ENCODE measurements at regions not wholly inside any gene's neighbourhood (a gene's known extent, or its start where the extent isn't known, plus 50 kb on each side); places are given as distances from the start of the nearest gene placed in this dataset.
A peak's percentile ranks its signal among the peaks of the same experiment; 100 is the strongest.
"Not testable (repeated sequence)": the region's sequence is repeated elsewhere in the genome, so short reads cannot be mapped to it uniquely, and the experiment has no call there.

DNA sequence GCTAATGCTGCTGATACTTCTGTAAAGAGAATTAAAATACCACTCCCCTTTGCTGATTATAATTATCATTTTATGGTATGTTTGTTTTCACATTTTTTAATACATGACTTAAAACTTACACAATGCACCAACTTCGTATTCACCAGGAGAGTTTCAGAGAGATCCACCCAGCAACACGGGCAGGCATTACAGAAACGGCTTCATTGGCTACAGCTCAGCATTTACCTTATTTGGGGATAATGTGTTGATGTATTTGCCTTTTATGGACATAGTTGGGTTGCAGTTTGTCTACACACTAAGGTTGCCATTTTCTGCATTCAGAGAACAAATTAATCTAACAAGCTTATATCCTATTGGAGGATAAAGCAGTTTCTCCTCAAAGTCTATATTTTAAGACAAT lies 423.6 kb downstream of the PRDM9 start:
- ChIA-PET CTCF (no interaction called here), POLR2A (no interaction called here)
- H3K4me1 ChIP-seq = no peaks in the 10 kb centered on the region
- FAIRE-seq (no peak), ATAC-seq (no peak), DNase-seq (ENCODE audit: low read depth in 1 of 2, low spot score in 1 of 2) (peak in 1 of 2 experiments; percentile 13)
- TF ChIP-seq RFX5 (IDR thresholded peaks at IDR 0.05) (0 out of 2 replicates have a peak, but pooled peaks have one; percentile 35), HDAC2 (IDR thresholded peaks at IDR 0.05) (no peak), SMC3 (IDR thresholded peaks at IDR 0.05) (no peak), RARB (CRISPR knock-in tag; IDR thresholded peaks at IDR 0.05) (no peak)
- no peak overlapping the region for H3K4me2 ChIP-seq
- no peak overlapping the region for H3K27ac ChIP-seq
- no peak overlapping the region for H3K4me3 ChIP-seq
- WGBS (ENCODE audit: missing lambda C conversion rate) = 6% methylated on average over 3 of the region's 3 CpGs
- H3K9me3 ChIP-seq = no peaks in the 10 kb centered on the region

DNA sequence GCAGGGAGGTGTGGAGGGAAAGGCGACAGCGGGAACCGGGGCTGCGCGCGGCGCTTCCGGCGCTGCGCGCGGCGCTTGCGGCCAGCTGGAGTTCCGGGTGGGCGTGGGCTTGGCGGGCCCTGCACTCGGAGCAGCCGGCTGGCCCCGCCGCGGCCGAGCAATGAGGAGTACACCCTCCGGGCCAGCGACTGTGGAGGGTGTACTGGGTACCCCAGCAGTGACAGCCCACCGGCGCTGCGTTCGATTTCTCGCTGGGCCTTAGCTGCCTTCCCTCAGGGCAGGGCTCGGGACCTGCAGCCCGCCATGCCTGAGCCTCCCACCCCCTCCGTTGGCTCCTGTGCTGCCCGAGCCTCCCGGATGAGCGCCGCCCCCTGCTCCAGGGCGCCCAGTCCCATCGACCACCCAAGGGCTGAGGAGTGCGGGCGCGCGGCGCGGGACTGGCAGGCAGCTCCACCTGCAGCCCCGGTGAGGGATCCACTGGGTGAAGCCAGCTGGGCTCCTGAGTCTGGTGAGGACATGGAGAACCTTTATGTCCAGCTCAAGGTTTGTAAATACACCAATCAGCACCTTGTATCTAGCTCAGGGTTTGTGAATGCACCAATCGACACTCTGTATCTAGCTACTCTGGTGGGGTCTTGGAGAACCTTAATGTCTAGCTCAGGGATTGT lies 444.0 kb downstream of the PRDM9 start:
- H3K4me1 ChIP-seq, POLR2A ChIA-PET, FAIRE-seq, H3K9me3 ChIP-seq, H3K4me2 ChIP-seq, CTCF ChIA-PET: not testable (repeated sequence)
- peak in 1 of 2 experiments; percentile 20 for DNase-seq (ENCODE audit: low read depth in 1 of 2, low spot score in 1 of 2)
- Histone ChIP-seq H3K4me3 (peak overlapping the region; percentile 27; the same call in 2 of the 3 replicates), H3K27ac (peak overlapping the region in 1 of 2 experiments; percentile 41; a peak in 1 of 6 replicates)
- WGBS (ENCODE audit: missing lambda C conversion rate) = 10% methylated on average over 2 of the region's 47 CpGs
- ATAC-seq = peak in 1 of 2 experiments; percentile 88; a peak in 3 of 6 replicates

DNA sequence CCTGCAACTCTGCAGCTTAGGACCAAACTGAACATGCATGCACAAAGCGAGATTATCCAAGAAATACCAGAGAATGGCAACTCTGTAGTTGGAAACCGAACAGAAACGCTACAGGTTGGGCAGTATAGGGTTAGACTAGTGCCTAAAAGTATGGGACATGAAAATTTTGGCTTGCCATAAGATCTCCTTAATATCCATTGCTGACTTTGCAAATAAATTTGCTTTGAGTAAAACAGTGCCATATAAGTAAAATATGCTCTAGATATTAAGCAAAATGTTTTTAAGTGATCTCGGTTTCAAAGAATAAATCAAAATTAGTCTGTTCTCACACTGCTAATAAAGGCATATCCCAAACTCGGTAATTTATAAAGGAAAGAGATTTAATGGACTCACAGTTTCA lies 456.0 kb downstream of the PRDM9 start:
- ChIA-PET CTCF (no interaction called here), POLR2A (no interaction called here)
- WGBS (ENCODE audit: missing lambda C conversion rate) = 6% methylated on average over 5 of the region's 5 CpGs
- DNase-seq (ENCODE audit: low read depth in 1 of 2, low spot score in 1 of 2) = no peak
- no peak for TF ChIP-seq ZSCAN20 (CRISPR knock-in tag; IDR thresholded peaks at IDR 0.05)
- TF ChIP-seq MAFK (IDR thresholded peaks at IDR 0.05; ENCODE audit: partially characterized antibody) = peak; percentile 29
- no peak for TF ChIP-seq TFCP2L1 (CRISPR knock-in tag; IDR thresholded peaks at IDR 0.05)
- H3K4me1 ChIP-seq = no peaks in the 10 kb centered on the region
- H3K4me3 ChIP-seq = no peak overlapping the region
- no peak overlapping the region for H3K4me2 ChIP-seq
- no peak for ATAC-seq
- no peaks in the 10 kb centered on the region for H3K9me3 ChIP-seq
- H3K27ac ChIP-seq = no peak overlapping the region
- FAIRE-seq = no peak

DNA sequence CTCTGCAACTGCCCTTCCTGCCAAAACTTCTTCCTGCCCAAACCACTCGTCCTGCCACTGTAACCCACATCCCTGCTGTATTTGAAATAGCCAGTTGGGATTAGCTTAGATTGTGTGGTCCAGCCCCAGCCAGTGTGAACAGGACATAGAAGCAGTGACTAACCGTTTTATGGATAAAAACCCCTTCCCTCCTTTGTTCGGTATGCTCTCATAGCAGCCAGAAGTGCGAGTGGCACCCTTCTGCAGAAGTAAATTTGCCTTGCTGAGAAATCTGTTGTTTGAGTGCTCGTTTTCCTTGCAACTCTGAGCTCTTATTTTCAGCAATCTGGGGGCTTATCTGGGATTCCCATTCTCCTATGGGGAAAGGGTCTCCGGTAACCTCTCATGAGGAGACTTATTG lies 470.0 kb downstream of the PRDM9 start:
- 10% methylated on average over 6 of the region's 6 CpGs for WGBS (ENCODE audit: missing lambda C conversion rate)
- no peak overlapping the region for H3K4me3 ChIP-seq
- ChIA-PET POLR2A (no interaction called here), CTCF (no interaction called here)
- H3K4me1 ChIP-seq = no peaks in the 10 kb centered on the region
- no peak overlapping the region for H3K27ac ChIP-seq
- FAIRE-seq (no peak), ATAC-seq (no peak), DNase-seq (ENCODE audit: low read depth in 1 of 2, low spot score in 1 of 2) (no peak)
- H3K4me2 ChIP-seq = no peak overlapping the region
- TF ChIP-seq SMC3 (IDR thresholded peaks at IDR 0.05) (no peak), CHD4 (IDR thresholded peaks at IDR 0.05; ENCODE audit: borderline replicate concordance) (no peak)
- peaks cover 17% of the 10 kb centered on the region; the same call in 1 of the 3 replicates for H3K9me3 ChIP-seq

DNA sequence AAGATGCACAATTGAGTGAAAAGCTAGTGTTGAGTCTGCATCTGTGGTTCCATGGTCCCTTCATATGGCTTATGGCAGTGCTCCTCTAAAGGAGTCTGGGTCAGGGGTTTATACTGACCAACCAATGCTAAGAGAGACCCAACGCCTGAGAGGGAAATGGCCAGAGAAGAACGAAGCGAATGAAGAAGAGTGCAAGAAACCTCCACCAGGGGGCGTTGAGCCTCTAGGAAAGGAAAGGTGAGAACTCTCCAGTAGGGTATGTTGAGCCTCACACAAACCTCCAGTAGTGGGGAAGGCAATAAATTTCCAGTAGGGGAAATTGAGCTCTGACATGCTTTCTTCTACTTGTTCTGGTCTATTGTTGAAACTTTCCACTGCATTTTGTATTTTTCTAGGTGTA lies 470.6 kb downstream of the PRDM9 start:
- POLR2A ChIA-PET = no interaction called here
- H3K4me2 ChIP-seq = no peak overlapping the region
- peak in 1 of 2 experiments; percentile 35 for DNase-seq (ENCODE audit: low read depth in 1 of 2, low spot score in 1 of 2)
- CTCF ChIA-PET = no interaction called here
- FAIRE-seq = no peak
- no peak overlapping the region for H3K27ac ChIP-seq
- ATAC-seq = peak in 1 of 2 experiments; percentile 65; a peak in 3 of 6 replicates
- no peak overlapping the region for H3K4me3 ChIP-seq
- H3K4me1 ChIP-seq = no peaks in the 10 kb centered on the region
- TF ChIP-seq RAD21 (conservative IDR thresholded peaks at IDR 0.05 in 1 of 2, IDR thresholded peaks at IDR 0.05 in 1 of 2) = peak in 1 of 2 experiments; percentile 35; a peak in 2 of 5 replicates
- TF ChIP-seq, protein P1, sequence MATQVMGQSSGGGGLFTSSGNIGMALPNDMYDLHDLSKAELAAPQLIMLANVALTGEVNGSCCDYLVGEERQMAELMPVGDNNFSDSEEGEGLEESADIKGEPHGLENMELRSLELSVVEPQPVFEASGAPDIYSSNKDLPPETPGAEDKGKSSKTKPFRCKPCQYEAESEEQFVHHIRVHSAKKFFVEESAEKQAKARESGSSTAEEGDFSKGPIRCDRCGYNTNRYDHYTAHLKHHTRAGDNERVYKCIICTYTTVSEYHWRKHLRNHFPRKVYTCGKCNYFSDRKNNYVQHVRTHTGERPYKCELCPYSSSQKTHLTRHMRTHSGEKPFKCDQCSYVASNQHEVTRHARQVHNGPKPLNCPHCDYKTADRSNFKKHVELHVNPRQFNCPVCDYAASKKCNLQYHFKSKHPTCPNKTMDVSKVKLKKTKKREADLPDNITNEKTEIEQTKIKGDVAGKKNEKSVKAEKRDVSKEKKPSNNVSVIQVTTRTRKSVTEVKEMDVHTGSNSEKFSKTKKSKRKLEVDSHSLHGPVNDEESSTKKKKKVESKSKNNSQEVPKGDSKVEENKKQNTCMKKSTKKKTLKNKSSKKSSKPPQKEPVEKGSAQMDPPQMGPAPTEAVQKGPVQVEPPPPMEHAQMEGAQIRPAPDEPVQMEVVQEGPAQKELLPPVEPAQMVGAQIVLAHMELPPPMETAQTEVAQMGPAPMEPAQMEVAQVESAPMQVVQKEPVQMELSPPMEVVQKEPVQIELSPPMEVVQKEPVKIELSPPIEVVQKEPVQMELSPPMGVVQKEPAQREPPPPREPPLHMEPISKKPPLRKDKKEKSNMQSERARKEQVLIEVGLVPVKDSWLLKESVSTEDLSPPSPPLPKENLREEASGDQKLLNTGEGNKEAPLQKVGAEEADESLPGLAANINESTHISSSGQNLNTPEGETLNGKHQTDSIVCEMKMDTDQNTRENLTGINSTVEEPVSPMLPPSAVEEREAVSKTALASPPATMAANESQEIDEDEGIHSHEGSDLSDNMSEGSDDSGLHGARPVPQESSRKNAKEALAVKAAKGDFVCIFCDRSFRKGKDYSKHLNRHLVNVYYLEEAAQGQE (IDR thresholded peaks at IDR 0.05) = no peak
- H3K9me3 ChIP-seq = peaks cover 17% of the 10 kb centered on the region; the same call in 1 of the 3 replicates
- 13% methylated on average over 4 of the region's 4 CpGs for WGBS (ENCODE audit: missing lambda C conversion rate)
